GM23338 (cell line): ENCODE measurements at regions not wholly inside any gene's neighbourhood (a gene's known extent, or its start where the extent isn't known, plus 50 kb on each side); places are given as distances from the start of the nearest gene placed in this dataset.

Source experiments
- CREB1 ChIP-seq: fragments of 250-450 bp; sonication (Bioruptor Pico); IDR thresholded peaks from 2 replicates; pipeline ENCODE4 v1.5.0; 2020; ENCODE audit warnings: low read depth, mild to moderate bottlenecking, moderate library complexity
- EZH2 ChIP-seq: fragments of 200-600 bp; sonication (generic); IDR thresholded peaks from one replicate; pipeline ENCODE4 v1.8.0; 2017; ENCODE audit warnings: antibody characterized with exemption, mild to moderate bottlenecking, low read depth; ENCODE audit not compliant: unreplicated experiment
- EZH2phosphoT487 ChIP-seq: fragments of 200-600 bp; sonication (generic); IDR thresholded peaks from one replicate; pipeline ENCODE4 v1.8.1; 2018; ENCODE audit warnings: antibody characterized with exemption; ENCODE audit not compliant: unreplicated experiment
- JUNB ChIP-seq: IDR thresholded peaks from one replicate; pipeline ENCODE4 v1.6.1; 2016; ENCODE audit warnings: antibody characterized with exemption; ENCODE audit not compliant: unreplicated experiment
- NANOG ChIP-seq: IDR thresholded peaks from 2 replicates; pipeline ENCODE4 v1.6.1; 2016; ENCODE audit warnings: antibody characterized with exemption, borderline replicate concordance
- POLR2AphosphoS5 ChIP-seq: IDR thresholded peaks from 2 replicates; pipeline ENCODE4 v1.6.1; 2016; ENCODE audit warnings: antibody characterized with exemption, low read depth
- STAT1 ChIP-seq: IDR thresholded peaks from one replicate; pipeline ENCODE4 v1.6.1; 2016; ENCODE audit warnings: antibody characterized with exemption; ENCODE audit not compliant: unreplicated experiment
- ZNF331 ChIP-seq: fragments of 250-450 bp; sonication (Bioruptor Pico); IDR thresholded peaks from 2 replicates; pipeline ENCODE4 v1.5.0; 2020; ENCODE audit warnings: low read depth, mild to moderate bottlenecking, moderate library complexity
- TF ChIP-seq, protein P1 (sequence below), 2 experiments: fragments of 200-600 bp in 1 of 2; sonication (generic) in 1 of 2; conservative IDR thresholded peaks; 2 replicates each; pipeline versions ENCODE4 v1.5.1 to v1.6.1; 2016 to 2017; ENCODE audit warnings: antibody characterized with exemption in 2 of 2, low read depth in 2 of 2, mild to moderate bottlenecking in 2 of 2, moderate library complexity in 1 of 2
- TF ChIP-seq, protein P2 (sequence below): IDR thresholded peaks from 2 replicates; pipeline ENCODE4 v1.6.1; 2016; ENCODE audit warnings: antibody characterized with exemption
- TF ChIP-seq, protein P3 (sequence below): IDR thresholded peaks from one replicate; pipeline ENCODE4 v1.6.1; 2018; ENCODE audit warnings: antibody characterized with exemption; ENCODE audit not compliant: unreplicated experiment

DNA sequence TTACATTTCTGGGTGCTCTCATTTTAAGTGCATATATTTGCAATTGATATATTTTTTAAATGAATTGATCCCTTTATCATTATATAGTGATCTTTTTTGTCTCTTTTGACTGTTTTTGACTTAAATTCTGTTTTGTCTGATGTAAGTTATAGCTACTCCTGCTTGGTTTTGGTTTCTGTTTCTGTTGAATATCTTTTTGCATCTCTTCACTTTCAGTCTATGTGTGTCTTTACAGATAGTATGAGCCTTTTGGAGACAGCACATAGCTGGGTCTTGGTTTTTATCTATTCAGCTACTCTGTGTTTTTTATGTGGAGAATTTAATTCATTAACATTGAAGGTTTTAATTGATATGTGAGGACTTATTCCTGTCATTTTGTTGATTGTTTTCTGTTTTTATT lies 311.3 kb downstream of the SPATA31D1 start:
- TF ChIP-seq POLR2AphosphoS5, result no peak
- TF ChIP-seq JUNB, result no peak
- TF ChIP-seq, protein P1, sequence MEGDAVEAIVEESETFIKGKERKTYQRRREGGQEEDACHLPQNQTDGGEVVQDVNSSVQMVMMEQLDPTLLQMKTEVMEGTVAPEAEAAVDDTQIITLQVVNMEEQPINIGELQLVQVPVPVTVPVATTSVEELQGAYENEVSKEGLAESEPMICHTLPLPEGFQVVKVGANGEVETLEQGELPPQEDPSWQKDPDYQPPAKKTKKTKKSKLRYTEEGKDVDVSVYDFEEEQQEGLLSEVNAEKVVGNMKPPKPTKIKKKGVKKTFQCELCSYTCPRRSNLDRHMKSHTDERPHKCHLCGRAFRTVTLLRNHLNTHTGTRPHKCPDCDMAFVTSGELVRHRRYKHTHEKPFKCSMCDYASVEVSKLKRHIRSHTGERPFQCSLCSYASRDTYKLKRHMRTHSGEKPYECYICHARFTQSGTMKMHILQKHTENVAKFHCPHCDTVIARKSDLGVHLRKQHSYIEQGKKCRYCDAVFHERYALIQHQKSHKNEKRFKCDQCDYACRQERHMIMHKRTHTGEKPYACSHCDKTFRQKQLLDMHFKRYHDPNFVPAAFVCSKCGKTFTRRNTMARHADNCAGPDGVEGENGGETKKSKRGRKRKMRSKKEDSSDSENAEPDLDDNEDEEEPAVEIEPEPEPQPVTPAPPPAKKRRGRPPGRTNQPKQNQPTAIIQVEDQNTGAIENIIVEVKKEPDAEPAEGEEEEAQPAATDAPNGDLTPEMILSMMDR (conservative IDR thresholded peaks at IDR 0.05; ENCODE audit: low read depth in 2 of 2), result no peak
- TF ChIP-seq STAT1, result no peak
- TF ChIP-seq EZH2phosphoT487, result no peak
- TF ChIP-seq EZH2, result no peak
- TF ChIP-seq ZNF331 (CRISPR knock-in tag), result no peak
- TF ChIP-seq, protein P2, sequence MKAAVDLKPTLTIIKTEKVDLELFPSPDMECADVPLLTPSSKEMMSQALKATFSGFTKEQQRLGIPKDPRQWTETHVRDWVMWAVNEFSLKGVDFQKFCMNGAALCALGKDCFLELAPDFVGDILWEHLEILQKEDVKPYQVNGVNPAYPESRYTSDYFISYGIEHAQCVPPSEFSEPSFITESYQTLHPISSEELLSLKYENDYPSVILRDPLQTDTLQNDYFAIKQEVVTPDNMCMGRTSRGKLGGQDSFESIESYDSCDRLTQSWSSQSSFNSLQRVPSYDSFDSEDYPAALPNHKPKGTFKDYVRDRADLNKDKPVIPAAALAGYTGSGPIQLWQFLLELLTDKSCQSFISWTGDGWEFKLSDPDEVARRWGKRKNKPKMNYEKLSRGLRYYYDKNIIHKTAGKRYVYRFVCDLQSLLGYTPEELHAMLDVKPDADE, result no peak
- TF ChIP-seq, protein P3, sequence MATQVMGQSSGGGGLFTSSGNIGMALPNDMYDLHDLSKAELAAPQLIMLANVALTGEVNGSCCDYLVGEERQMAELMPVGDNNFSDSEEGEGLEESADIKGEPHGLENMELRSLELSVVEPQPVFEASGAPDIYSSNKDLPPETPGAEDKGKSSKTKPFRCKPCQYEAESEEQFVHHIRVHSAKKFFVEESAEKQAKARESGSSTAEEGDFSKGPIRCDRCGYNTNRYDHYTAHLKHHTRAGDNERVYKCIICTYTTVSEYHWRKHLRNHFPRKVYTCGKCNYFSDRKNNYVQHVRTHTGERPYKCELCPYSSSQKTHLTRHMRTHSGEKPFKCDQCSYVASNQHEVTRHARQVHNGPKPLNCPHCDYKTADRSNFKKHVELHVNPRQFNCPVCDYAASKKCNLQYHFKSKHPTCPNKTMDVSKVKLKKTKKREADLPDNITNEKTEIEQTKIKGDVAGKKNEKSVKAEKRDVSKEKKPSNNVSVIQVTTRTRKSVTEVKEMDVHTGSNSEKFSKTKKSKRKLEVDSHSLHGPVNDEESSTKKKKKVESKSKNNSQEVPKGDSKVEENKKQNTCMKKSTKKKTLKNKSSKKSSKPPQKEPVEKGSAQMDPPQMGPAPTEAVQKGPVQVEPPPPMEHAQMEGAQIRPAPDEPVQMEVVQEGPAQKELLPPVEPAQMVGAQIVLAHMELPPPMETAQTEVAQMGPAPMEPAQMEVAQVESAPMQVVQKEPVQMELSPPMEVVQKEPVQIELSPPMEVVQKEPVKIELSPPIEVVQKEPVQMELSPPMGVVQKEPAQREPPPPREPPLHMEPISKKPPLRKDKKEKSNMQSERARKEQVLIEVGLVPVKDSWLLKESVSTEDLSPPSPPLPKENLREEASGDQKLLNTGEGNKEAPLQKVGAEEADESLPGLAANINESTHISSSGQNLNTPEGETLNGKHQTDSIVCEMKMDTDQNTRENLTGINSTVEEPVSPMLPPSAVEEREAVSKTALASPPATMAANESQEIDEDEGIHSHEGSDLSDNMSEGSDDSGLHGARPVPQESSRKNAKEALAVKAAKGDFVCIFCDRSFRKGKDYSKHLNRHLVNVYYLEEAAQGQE, result no peak
- no peak for TF ChIP-seq CREB1 (CRISPR knock-in tag)
- TF ChIP-seq NANOG, result no peak
